ENCODE measurements at regions not wholly inside any gene's neighbourhood (a gene's known extent, or its start where the extent isn't known, plus 50 kb on each side); places are given as distances from the start of the nearest gene placed in this dataset.

DNA sequence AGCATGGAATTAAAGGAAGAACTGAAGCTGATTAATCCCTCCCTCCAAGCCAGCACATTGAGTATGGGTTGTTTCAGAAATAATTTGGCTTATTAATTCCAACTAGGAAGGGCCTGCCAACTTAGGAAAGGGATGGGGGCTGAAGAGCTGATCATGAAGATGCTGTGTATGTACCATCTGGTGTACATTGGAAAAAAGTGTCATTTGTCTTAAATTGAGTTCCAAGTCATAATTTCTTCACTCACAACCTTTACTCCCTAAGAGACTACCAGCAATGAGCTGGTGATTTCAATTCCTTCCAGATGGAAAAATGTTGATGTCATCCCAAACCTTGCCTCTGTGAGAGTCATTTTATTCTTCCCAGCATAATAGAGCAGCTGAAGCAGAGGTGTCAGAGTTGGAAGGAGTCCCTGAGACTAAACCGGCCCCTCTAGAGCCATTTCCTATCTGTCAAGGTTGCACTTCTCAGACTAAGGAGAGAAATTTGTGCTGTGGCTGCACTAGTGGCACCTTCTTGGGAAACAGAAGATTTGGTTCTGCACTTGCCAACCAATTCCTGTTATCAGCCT is 79.4 kb downstream of the GTPBP8 start:
- TF ChIP-seq, protein P1, sequence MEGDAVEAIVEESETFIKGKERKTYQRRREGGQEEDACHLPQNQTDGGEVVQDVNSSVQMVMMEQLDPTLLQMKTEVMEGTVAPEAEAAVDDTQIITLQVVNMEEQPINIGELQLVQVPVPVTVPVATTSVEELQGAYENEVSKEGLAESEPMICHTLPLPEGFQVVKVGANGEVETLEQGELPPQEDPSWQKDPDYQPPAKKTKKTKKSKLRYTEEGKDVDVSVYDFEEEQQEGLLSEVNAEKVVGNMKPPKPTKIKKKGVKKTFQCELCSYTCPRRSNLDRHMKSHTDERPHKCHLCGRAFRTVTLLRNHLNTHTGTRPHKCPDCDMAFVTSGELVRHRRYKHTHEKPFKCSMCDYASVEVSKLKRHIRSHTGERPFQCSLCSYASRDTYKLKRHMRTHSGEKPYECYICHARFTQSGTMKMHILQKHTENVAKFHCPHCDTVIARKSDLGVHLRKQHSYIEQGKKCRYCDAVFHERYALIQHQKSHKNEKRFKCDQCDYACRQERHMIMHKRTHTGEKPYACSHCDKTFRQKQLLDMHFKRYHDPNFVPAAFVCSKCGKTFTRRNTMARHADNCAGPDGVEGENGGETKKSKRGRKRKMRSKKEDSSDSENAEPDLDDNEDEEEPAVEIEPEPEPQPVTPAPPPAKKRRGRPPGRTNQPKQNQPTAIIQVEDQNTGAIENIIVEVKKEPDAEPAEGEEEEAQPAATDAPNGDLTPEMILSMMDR (IDR thresholded peaks at IDR 0.05) = no peak
- TF ChIP-seq POLR2A (IDR thresholded peaks at IDR 0.05) (no peak), POLR2AphosphoS5 (IDR thresholded peaks at IDR 0.05) (peak in 1 of 3 donors; percentile 23)

All from transverse colon (tissue), 4 donors.